Gastrocnemius medialis (tissue), 4 donors: ENCODE measurements at regions not wholly inside any gene's neighbourhood (a gene's known extent, or its start where the extent isn't known, plus 50 kb on each side); places are given as distances from the start of the nearest gene placed in this dataset.

Experiments
- ATAC-seq, 2 donors: fragments of 150-250 bp; one replicate each; pipeline ENCODE4 v1.9.1; 2016
- DNase-seq, 2 donors: peaks; one replicate each; pipeline ENCODE4 v3.0.0-alpha.2; 2019
- H3K27ac ChIP-seq, 4 donors: fragments of 200-600 bp; sonication (generic); 1 replicate in 1 of 4; 2 replicates in 3 of 4; pipeline ENCODE4 v1.5.1; 2016 to 2018; ENCODE audit warnings: mild to moderate bottlenecking in 2 of 4, moderate library complexity in 1 of 4
- H3K27me3 ChIP-seq, 3 donors: fragments of 200-600 bp; sonication (generic) in 2 of 3; 1 replicate in 1 of 3; 2 replicates in 2 of 3; pipeline versions ENCODE4 v1.5.1 to v1.6.0; 2016 to 2019; ENCODE audit warnings: mild to moderate bottlenecking in 1 of 3, moderate library complexity in 1 of 3
- H3K36me3 ChIP-seq, 2 donors: fragments of 200-600 bp; sonication (generic) in 1 of 2; one replicate each; pipeline ENCODE4 v1.5.1; 2017 to 2018
- H3K4me1 ChIP-seq, 2 donors: fragments of 200-600 bp; sonication (generic) in 1 of 2; one replicate each; pipeline ENCODE4 v1.5.1; 2016 to 2017; ENCODE audit warnings: mild to moderate bottlenecking in 2 of 2
- H3K4me3 ChIP-seq, 4 donors: fragments of 200-600 bp; sonication (generic) in 3 of 4; 1 replicate in 1 of 4; 2 replicates in 3 of 4; pipeline ENCODE4 v1.5.1; 2016 to 2019; ENCODE audit warnings: mild to moderate bottlenecking in 2 of 4
- H3K9me3 ChIP-seq, 3 donors: fragments of 200-600 bp; sonication (generic) in 2 of 3; 1 replicate in 1 of 3; 2 replicates in 2 of 3; pipeline ENCODE4 v1.5.1; 2016 to 2019
- POLR2A ChIP-seq, 2 donors: fragments of 450-650 bp; IDR thresholded peaks; one replicate each; pipeline ENCODE4 v1.6.1; 2017; ENCODE audit warnings: antibody characterized with exemption in 2 of 2, mild to moderate bottlenecking in 2 of 2, moderate library complexity in 2 of 2
- in situ Hi-C, 4 donors: fragments of 200-750 bp; cut with MboI; loops; one replicate each; pipeline versions ENCODE4 v1.15.0 to v1.8.0; 2017; ENCODE audit warnings: low sequenced_read_pairs in 4 of 4
- intact Hi-C: fragments of 100-400 bp; cut with DNase I; formaldehyde crosslinking; loops from one replicate; pipeline ENCODE4 v1.15.1; 2023; ENCODE audit warnings: low total_unique reads
- TF ChIP-seq, protein P1 (sequence below), 5 experiments: fragments of 450-650 bp in 3 of 5; fragments of 200-600 bp in 2 of 5; sonication (generic) in 2 of 5; IDR thresholded peaks in 4 of 5; conservative IDR thresholded peaks in 1 of 5; 1 replicate in 4 of 5; 2 replicates in 1 of 5; pipeline ENCODE4 v1.5.1; 2016 to 2019; ENCODE audit warnings: antibody characterized with exemption in 5 of 5, mild to moderate bottlenecking in 3 of 5, moderate library complexity in 3 of 5

DNA sequence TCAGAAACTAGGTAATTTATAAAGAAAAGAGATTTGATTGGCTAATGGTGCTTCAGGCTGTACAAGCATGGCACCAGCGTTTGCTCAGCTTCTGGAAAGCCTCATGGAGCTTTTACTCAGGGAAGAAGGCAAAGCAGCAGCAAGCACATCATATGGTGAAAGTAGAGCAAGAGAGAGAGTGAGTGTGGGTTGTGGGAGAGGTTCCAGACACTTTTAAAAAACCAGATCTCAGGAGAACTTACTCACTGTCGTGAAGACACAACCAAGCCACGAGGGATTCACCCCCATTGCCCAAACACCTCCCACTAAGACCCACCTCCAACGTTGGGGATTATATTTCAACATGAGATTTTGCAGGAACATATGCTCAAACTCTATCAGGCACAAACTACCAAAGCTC is 554.6 kb upstream of the TNP1 start:
- ATAC-seq (no peak), DNase-seq (no peak)
- no peak for TF ChIP-seq POLR2A (IDR thresholded peaks at IDR 0.05)
- TF ChIP-seq, protein P1, sequence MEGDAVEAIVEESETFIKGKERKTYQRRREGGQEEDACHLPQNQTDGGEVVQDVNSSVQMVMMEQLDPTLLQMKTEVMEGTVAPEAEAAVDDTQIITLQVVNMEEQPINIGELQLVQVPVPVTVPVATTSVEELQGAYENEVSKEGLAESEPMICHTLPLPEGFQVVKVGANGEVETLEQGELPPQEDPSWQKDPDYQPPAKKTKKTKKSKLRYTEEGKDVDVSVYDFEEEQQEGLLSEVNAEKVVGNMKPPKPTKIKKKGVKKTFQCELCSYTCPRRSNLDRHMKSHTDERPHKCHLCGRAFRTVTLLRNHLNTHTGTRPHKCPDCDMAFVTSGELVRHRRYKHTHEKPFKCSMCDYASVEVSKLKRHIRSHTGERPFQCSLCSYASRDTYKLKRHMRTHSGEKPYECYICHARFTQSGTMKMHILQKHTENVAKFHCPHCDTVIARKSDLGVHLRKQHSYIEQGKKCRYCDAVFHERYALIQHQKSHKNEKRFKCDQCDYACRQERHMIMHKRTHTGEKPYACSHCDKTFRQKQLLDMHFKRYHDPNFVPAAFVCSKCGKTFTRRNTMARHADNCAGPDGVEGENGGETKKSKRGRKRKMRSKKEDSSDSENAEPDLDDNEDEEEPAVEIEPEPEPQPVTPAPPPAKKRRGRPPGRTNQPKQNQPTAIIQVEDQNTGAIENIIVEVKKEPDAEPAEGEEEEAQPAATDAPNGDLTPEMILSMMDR (IDR thresholded peaks at IDR 0.05 in 4 of 5, conservative IDR thresholded peaks at IDR 0.05 in 1 of 5), result no peak
- Histone ChIP-seq H3K27me3 (no peaks in the 10 kb centered on the region), H3K4me1 (peaks cover 5 to 13% of the 10 kb centered on the region in 2 donors), H3K27ac (no peak overlapping the region), H3K4me3 (no peak overlapping the region), H3K9me3 (no peaks in the 10 kb centered on the region), H3K36me3 (no peaks in the 10 kb centered on the region)
- intact Hi-C loops, result no loop called here
- in situ Hi-C loops, result no loop called here

DNA sequence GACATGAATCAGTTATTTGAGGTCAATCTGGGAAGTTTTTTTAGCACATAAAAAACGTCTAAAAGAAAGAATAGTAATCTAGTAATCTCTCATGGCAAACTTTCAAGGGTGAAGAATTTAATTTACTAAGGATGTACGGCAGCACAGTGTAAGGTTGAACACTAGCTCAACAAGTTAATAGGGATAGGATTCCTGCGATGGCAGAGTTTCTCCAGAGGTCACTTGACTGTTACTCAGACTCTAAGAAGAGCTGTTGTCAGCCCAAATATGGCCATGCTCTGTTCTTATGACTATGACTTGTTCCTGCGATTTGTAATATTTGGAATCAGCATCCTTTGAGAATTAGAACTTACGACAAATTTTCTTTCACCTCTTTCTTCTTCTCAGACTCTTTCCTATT is 553.3 kb upstream of the TNP1 start:
- in situ Hi-C loops (no loop called here), intact Hi-C loops (no loop called here)
- Histone ChIP-seq H3K4me3 (no peak overlapping the region), H3K4me1 (peaks cover 0 to 13% of the 10 kb centered on the region in 2 donors), H3K27me3 (no peaks in the 10 kb centered on the region), H3K27ac (peak overlapping the region; percentile 58 to 77 (median 68)), H3K9me3 (no peaks in the 10 kb centered on the region), H3K36me3 (no peaks in the 10 kb centered on the region)
- DNase-seq (peak; percentile 40 to 50), ATAC-seq (peak; percentile 90 to 98)
- TF ChIP-seq, protein P1 (IDR thresholded peaks at IDR 0.05 in 4 of 5, conservative IDR thresholded peaks at IDR 0.05 in 1 of 5), result no peak
- peak; percentile 18 to 37 for TF ChIP-seq POLR2A (IDR thresholded peaks at IDR 0.05)

DNA sequence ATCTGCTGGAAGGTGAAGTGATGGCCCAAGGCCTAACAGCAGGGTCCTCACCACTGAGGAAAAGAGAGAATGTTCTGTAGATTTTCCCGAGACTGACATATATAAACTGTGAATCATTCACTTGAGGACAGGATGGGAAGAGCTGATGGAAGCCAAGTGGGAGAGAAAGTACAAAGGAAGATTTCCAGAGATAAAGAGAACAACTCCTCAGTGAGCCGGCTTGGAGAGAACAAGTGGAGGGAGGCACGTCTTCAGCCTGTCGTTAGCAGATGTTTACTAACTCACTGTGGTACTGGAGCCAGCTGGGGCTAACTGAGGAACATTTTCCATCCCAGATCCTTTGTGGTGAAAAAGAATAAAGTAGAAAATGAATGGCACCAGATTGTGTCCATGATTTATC is 552.9 kb upstream of the TNP1 start:
- ATAC-seq (peak; percentile 59 to 66), DNase-seq (peak in 1 of 2 donors; percentile 15)
- Histone ChIP-seq H3K4me1 (peaks cover 0 to 13% of the 10 kb centered on the region in 2 donors), H3K4me3 (no peak overlapping the region), H3K9me3 (no peaks in the 10 kb centered on the region), H3K27ac (peak overlapping the region; percentile 58 to 77 (median 68)), H3K36me3 (no peaks in the 10 kb centered on the region), H3K27me3 (no peaks in the 10 kb centered on the region)
- intact Hi-C loops (no loop called here), in situ Hi-C loops (no loop called here)
- TF ChIP-seq POLR2A (IDR thresholded peaks at IDR 0.05), result no peak
- TF ChIP-seq, protein P1 (IDR thresholded peaks at IDR 0.05 in 4 of 5, conservative IDR thresholded peaks at IDR 0.05 in 1 of 5), result no peak

DNA sequence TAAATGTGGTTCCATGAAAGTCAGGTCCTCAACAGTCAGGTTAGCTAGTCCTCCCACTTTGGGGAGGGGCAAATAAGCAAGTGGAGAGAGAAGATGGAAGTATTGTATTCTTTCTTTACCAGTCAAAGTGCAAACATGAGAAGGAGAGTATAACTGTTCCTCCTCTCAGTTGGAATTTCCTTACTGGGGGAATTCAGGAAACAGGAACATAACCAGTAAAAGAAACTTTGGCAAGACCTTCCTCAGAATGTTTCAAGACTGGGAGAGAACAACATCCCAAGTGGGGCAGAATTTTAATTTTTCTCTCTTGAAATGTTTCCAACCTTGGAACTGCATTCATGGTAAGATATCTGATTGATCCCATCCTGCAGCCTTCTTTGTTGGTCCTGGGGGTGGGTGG is 552.4 kb upstream of the TNP1 start:
- H3K27ac ChIP-seq, result peak overlapping the region; percentile 58 to 77 (median 68)
- no peak for ATAC-seq
- H3K4me3 ChIP-seq, result no peak overlapping the region
- H3K27me3 ChIP-seq, result no peaks in the 10 kb centered on the region
- no peak for DNase-seq
- in situ Hi-C loops, result no loop called here
- H3K9me3 ChIP-seq, result no peaks in the 10 kb centered on the region
- intact Hi-C loops, result no loop called here
- TF ChIP-seq, protein P1 (IDR thresholded peaks at IDR 0.05 in 4 of 5, conservative IDR thresholded peaks at IDR 0.05 in 1 of 5), result no peak
- TF ChIP-seq POLR2A (IDR thresholded peaks at IDR 0.05), result no peak
- H3K36me3 ChIP-seq, result no peaks in the 10 kb centered on the region
- peaks cover 0 to 13% of the 10 kb centered on the region in 2 donors for H3K4me1 ChIP-seq

DNA sequence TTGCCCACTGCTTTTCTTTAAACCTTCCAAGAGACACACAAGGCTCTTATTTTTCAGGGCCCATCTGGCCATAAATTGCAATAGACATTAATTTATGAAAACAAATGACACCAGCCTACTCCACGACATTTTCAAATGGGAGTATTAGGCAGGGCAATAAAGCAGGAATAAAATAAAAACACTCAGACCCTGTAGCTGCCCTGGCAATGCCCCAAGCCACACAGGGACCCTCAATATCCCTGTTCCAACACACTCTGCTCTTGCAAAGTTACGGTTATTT is 550.8 kb upstream of the TNP1 start:
- Histone ChIP-seq H3K36me3 (no peaks in the 10 kb centered on the region), H3K4me3 (no peak overlapping the region), H3K9me3 (no peaks in the 10 kb centered on the region), H3K27me3 (no peaks in the 10 kb centered on the region), H3K4me1 (peaks cover 0 to 9% of the 10 kb centered on the region in 2 donors), H3K27ac (no peak overlapping the region)
- intact Hi-C loops, result no loop called here
- ATAC-seq (no peak), DNase-seq (no peak)
- no peak for TF ChIP-seq POLR2A (IDR thresholded peaks at IDR 0.05)
- TF ChIP-seq, protein P1 (IDR thresholded peaks at IDR 0.05 in 4 of 5, conservative IDR thresholded peaks at IDR 0.05 in 1 of 5), result no peak
- in situ Hi-C loops, result no loop called here
